ENCODE measurements at regions not wholly inside any gene's neighbourhood (a gene's known extent, or its start where the extent isn't known, plus 50 kb on each side); places are given as distances from the start of the nearest gene placed in this dataset.

- TF ChIP-seq CTCF (IDR thresholded peaks at IDR 0.05; ENCODE audit: unreplicated experiment) = no peak
- DNase-seq (ENCODE audit: low spot score in 2 of 2, unreplicated experiment in 2 of 2) = no peak
- Mint-ChIP-seq H3K9me3 (no peaks in the 10 kb centered on the region), H3K27me3 (ENCODE audit: low read depth) (no peaks in the 10 kb centered on the region), H3K4me1 (no peaks in the 10 kb centered on the region), H3K36me3 (no peaks in the 10 kb centered on the region), H3K27ac (no peak overlapping the region), H3K4me3 (no peak overlapping the region)
These were observed 296.6 kb downstream of the ZNF621 start for GRCh38 chr3:40821315-40821714.

- H3K36me3 Mint-ChIP-seq = no peaks in the 10 kb centered on the region
These were observed 302.5 kb downstream of the ZNF621 start for GRCh38 chr3:40827226-40827625.

GRCh38 chr3:40827942-40828688 is 303.4 kb downstream of the ZNF621 start:
- Mint-ChIP-seq H3K4me1 (peaks cover 14% of the 10 kb centered on the region), H3K36me3 (no peaks in the 10 kb centered on the region), H3K9me3 (peaks cover 8% of the 10 kb centered on the region), H3K27me3 (ENCODE audit: low read depth) (no peaks in the 10 kb centered on the region), H3K27ac (no peak overlapping the region), H3K4me3 (no peak overlapping the region)
- no peak for TF ChIP-seq CTCF (IDR thresholded peaks at IDR 0.05; ENCODE audit: unreplicated experiment)
- DNase-seq (ENCODE audit: low spot score in 2 of 2, unreplicated experiment in 2 of 2) = no peak

More at GRCh38 chr3:40827226-40827625, 302.5 kb downstream of the ZNF621 start:
- Mint-ChIP-seq H3K4me1 (peaks cover 14% of the 10 kb centered on the region), H3K9me3 (peaks cover 8% of the 10 kb centered on the region), H3K4me3 (no peak overlapping the region), H3K27me3 (ENCODE audit: low read depth) (no peaks in the 10 kb centered on the region), H3K27ac (no peak overlapping the region)
- no peak for TF ChIP-seq CTCF (IDR thresholded peaks at IDR 0.05; ENCODE audit: unreplicated experiment)
- no peak for DNase-seq (ENCODE audit: low spot score in 2 of 2, unreplicated experiment in 2 of 2)

- Mint-ChIP-seq H3K4me1 (peaks cover 14% of the 10 kb centered on the region), H3K4me3 (no peak overlapping the region), H3K27ac (no peak overlapping the region), H3K27me3 (ENCODE audit: low read depth) (no peaks in the 10 kb centered on the region), H3K36me3 (no peaks in the 10 kb centered on the region), H3K9me3 (peaks cover 8% of the 10 kb centered on the region)
- no peak for DNase-seq (ENCODE audit: low spot score in 2 of 2, unreplicated experiment in 2 of 2)
- TF ChIP-seq CTCF (IDR thresholded peaks at IDR 0.05; ENCODE audit: unreplicated experiment) = no peak
These were observed 304.1 kb downstream of the ZNF621 start for GRCh38 chr3:40828741-40829415.

GRCh38 chr3:40829876-40830275 is 305.1 kb downstream of the ZNF621 start:
- DNase-seq (ENCODE audit: low spot score in 2 of 2, unreplicated experiment in 2 of 2) = no peak
- Mint-ChIP-seq H3K9me3 (peaks cover 8% of the 10 kb centered on the region), H3K27me3 (ENCODE audit: low read depth) (no peaks in the 10 kb centered on the region), H3K36me3 (no peaks in the 10 kb centered on the region), H3K4me1 (peaks cover 14% of the 10 kb centered on the region), H3K27ac (no peak overlapping the region), H3K4me3 (no peak overlapping the region)
- TF ChIP-seq CTCF (IDR thresholded peaks at IDR 0.05; ENCODE audit: unreplicated experiment) = no peak
